Activated T-helper 1 cell treated with anti-CD3 and anti-CD28 coated beads, Interleukin-2, amount 50 U/mL, for 16 hours (primary cell): ENCODE measurements at regions not wholly inside any gene's neighbourhood (a gene's known extent, or its start where the extent isn't known, plus 50 kb on each side); places are given as distances from the start of the nearest gene placed in this dataset.
"Not testable (repeated sequence)": the region's sequence is repeated elsewhere in the genome, so short reads cannot be mapped to it uniquely, and the experiment has no call there.

Source experiments
- DNase-seq, 2 donors: peaks; one replicate each; pipeline ENCODE4 v3.0.0-alpha.2; 2020; ENCODE audit warnings: low read depth in 1 of 2, low spot score in 1 of 2

GRCh38 chr5:148741766-148742165, 84.6 kb upstream of the ADRB2 start:
- not testable (repeated sequence) for DNase-seq

DNA sequence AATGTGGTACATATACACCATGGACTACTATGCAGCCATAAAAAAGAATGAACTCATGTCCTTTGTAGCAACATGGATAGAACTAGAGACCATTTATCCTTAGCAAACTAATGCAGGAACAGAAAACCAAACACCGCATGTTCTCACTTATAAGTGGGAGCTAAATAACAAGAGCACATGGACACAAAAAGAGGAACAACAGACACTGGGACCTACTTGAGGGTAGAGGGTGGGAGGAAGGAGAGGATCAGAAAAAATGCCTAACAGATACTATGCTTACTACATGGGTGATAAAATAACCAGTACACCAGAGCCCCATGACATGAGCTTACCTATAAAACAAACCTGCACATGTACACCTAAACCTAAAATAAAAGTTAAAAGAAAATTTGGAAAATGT, 82.0 kb upstream of the ADRB2 start:
- not testable (repeated sequence) for DNase-seq

DNA sequence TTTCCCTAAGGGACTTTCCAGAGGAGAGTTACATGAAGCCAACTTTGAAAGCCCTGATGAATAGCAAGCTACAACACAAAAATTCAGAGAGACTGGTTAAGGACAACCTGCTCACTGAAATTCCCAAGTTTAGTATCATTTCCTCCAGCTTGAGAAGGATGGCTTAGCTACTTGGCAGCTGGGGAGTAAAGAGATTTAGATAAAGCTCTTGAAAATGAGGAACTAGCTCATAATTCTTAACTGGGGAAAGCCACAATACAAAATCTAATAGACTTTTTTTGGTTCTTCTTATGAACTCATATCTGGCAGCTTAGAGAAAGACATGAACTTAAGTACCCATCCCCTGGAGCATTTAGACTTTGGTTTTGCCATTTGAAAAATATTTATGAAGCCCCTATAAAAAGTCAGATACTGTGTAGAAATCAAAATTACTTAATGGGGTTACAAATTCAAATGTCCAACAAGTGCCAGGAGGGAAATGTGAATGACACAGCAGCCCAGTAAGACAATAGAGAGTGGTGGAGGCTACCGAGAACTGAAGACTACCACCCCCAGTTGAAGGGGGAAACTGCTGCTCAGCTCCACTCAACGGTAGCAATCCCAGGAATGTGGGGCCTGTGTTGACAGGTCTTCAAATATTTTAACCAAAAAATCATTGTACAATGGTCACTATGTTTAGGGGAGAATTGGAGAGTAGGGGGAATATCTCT, 79.4 kb upstream of the ADRB2 start:
- DNase-seq, result no peak

DNA sequence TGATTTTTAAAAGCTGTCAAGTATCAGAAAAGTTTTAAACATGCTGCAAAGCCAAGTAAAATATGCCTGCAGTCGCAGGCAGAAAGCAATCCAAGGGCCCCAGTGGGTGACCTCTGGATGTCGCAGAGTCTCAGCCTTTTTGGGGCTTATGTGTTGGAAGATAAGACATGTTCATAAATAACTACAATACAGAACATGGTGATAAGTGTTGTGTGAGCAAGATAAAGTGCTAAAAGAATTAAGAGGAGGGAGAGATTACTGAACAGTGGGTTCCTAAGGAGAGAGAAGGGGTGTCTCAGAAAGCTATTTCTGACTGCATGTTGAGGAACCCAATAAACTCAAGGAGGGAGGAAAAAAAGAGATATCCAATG, 78.9 kb upstream of the ADRB2 start:
- DNase-seq, result no peak

DNA sequence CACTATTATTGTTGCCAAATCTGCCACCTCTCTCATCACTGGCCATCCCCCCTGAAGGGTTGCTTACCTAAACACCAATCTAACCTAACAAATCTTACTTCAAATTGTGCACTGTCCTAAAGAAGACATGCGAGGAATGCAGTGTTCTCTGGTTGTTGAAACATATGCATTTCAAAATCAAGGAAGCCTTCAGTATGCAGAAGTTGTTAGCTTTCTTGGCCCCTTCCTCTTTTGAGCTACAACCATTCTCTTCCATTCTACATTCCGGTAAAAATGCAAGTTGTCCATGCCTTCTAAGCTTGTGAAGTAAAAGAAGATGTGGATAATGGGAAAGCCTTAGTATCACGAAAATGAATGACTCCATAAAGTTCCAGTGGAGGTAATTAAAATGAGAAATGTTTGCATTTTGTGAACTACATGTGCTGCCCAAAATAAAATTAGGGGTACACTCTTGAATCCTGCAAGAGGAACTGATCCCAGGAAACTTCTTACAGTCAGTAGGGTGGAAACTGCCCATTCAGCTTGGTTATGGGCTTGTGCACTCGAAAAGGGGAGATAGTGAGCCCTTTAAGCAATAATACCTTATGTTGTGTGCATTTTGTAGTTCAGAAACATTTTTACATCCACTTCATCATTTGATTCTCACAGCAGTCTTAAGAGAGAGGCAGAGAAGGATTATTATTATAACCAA, 77.6 kb upstream of the ADRB2 start:
- DNase-seq, result no peak

- no peak for DNase-seq
Measured at GRCh38 chr5:148750614-148751013, 75.8 kb upstream of the ADRB2 start.

DNA sequence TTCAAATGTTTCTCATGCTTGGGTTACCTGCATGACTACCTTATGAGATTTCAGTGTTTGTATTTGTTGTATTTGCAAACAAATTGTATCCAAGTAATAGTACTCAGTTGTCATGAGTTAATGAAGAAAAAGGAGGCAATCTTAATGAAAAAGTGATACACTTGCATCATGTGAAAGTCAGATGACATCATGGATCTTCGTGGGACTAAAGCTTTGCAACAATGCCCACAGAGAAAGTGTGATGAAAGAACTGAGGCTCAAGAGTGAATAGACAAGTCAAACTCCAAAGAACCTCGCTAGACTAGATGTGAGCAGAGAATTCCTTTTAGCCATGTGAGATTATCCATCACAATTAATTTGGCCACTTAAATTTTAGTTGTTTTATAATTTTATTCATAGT, 75.4 kb upstream of the ADRB2 start:
- DNase-seq, result no peak

GRCh38 chr5:148752375-148752774, 74.0 kb upstream of the ADRB2 start:
- DNase-seq, result not testable (repeated sequence)

DNA sequence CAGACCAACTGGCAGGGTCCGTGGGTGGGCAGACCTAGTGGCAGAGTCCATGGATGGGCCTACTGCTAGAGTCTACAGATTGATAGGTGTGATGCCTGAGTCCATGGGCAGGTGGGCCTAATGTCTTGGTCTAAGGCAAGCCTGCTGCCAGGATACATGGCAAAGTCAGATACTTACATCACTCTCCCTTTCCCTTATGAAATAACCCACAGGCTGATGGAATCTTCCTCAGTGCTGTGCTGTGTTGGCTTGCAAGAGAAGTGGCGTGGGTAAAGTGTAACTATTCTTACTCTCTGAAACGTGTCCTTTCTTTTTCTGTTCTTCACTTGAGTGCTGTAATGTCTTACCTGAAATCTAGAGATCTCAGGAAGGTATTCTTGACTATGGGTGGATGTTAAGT, 67.3 kb upstream of the ADRB2 start:
- no peak for DNase-seq

DNA sequence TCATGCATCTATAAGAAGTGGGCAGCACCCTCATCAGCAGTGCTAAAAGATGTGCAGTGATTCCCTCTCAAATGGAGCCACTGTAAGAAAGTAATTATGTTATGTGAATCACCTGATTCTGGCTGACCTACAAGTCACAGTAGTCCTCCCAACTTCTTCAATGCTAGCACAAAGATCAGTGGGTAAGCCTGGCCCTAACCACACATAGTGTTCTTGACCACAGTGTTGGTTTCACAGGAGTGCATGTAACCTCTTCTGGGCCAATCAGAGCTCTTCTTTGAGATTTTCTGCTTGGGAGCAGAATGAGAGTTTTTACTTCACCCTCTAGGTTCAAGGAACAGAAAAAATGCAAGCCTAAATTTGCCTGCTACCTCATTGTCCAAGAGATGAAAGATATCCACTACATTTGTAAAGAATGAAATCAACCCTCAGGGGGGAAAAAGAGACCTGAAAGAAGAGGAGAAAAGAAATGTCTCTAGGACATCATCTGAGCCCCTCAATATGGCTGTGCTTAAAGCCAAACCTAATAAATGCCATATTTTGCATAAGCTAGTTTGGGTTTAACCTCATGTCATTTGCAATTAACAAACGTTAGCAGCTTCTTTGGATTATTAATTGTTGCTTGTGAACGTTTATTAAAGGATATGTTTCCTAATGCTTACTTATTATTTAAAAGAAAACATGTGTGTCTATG, 65.3 kb upstream of the ADRB2 start:
- DNase-seq, result no peak

GRCh38 chr5:148763996-148764395, 62.4 kb upstream of the ADRB2 start:
- no peak for DNase-seq

DNA sequence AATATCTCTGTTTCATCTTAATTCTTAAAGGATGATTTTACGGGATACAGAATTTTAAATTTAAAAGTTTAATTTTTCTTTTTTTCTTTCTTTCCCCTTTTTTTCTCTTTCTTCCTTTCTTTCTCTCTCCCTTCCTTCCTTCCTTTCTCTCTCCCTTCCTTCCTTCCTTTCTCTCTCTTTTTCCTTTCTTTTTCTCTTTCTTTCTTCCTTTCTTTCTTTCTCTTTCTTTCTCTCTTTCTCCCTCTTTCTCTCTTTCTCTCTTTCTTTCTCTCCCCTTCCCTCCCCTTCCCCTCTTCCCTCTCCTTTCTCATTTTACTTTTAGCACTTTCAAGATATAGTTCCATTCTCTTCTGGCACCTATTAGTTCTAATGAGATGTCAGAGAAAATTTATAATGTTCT, 61.4 kb upstream of the ADRB2 start:
- DNase-seq, result no peak

GRCh38 chr5:148768806-148769415, 57.5 kb upstream of the ADRB2 start:
- no peak for DNase-seq

DNA sequence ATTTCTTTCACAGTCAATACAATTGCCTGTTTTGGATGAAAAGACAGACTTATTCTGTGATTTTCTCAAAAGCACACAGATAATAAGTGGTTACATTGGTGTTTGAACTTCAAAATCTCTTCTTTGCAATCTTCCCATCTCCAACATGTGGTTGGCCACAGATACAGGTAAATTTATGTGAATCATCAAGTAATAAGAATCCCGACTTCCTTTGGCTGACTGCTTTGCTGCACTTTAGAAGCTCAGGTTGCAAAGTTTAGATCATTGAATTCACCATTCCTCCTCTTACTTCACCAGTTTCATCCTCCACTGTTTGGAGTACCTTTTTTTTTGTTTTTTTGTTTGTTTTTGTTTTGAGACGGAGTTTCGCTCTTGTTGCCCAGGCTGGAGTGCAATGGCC, 56.5 kb upstream of the ADRB2 start:
- no peak for DNase-seq

DNA sequence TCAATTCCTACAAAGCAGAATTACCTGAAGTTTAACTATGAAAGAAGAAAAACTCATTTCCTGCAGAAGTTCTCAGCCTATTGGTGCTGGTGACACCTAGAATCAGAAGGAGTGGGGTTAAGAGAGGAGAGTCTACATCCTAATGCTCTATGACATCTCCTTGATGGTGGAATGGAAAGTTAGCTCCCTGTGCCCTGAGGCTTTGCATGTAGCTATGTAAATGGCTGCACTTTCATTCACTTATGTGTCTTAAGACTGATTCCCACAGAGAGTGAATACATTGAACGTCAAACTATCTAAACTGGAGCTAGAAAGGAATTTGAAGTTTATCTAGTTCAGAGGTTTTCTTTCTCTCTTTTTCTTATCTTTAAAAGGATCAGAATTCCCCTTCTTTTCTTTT, 52.1 kb upstream of the ADRB2 start:
- no peak for DNase-seq

- no peak for DNase-seq
Measured at GRCh38 chr5:148776261-148776660, 50.1 kb upstream of the ADRB2 start.
